GM21786 (cell line): ENCODE measurements at regions not wholly inside any gene's neighbourhood (a gene's known extent, or its start where the extent isn't known, plus 50 kb on each side); places are given as distances from the start of the nearest gene placed in this dataset.
"Not testable (repeated sequence)": the region's sequence is repeated elsewhere in the genome, so short reads cannot be mapped to it uniquely, and the experiment has no call there.

Source experiments
- ATAC-seq: cut with Tn5 transposase; IDR thresholded peaks from one replicate; pipeline ENCODE4 v1.9.1; 2021; ENCODE audit not compliant: unreplicated experiment

DNA sequence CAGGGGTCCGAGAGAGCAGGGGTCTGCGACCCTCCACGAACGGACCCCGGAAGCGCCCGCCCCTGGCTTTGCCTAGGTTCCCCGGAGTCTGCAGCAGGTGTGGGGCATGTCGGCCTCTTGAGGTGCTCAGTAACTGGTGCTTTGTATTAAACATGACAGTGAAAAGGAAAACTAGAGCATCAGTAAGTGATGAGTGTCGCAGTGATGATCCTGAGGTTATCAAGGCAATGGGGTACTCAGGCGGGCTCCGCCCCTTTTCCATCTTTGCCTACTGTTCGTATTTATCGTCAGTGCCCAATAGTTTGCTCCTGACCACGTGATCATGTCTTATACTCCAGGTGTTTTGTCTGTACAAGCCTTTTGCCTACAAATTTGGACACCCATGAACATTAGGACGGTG is 262.4 kb downstream of the ZNF37A start:
- ATAC-seq = peak; percentile 29

DNA sequence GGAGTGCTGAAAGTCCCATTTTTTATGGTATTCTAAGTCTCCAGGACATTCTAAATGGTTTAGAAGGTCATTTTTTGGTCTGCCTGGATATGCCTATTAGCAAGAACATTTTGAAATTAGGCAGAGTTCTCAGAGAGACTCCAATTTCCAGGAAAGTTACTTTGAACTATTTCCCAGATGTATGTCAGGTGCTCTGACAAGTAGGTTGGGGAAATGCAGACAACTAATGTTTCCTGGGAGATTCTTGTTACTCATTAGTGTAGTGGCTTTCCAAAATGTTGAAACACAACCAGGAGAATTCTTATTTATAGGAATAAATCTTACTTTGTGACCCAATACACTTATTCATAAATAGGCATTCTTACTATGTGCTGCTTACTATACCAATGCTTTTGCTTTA is 268.4 kb downstream of the ZNF37A start:
- ATAC-seq = not testable (repeated sequence)

DNA sequence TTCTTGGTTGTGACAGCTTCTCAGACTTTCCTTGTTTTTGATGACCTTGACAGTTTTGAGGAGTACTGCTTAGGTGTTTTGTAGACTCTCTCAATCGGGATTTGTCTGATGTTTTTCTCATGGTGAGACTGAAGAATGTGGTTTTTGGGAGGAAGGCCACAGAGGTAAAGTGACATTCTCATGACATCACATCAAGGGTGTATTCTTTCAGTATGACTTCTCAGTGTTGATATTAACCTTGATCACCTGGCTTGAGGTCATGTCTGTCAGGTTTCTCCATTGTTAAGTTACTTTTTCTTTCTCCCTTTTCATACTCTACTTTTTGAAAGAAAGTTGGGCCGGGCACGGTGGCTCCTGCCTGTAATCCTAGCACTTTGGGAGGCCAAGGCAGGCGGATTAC is 269.9 kb downstream of the ZNF37A start:
- not testable (repeated sequence) for ATAC-seq

DNA sequence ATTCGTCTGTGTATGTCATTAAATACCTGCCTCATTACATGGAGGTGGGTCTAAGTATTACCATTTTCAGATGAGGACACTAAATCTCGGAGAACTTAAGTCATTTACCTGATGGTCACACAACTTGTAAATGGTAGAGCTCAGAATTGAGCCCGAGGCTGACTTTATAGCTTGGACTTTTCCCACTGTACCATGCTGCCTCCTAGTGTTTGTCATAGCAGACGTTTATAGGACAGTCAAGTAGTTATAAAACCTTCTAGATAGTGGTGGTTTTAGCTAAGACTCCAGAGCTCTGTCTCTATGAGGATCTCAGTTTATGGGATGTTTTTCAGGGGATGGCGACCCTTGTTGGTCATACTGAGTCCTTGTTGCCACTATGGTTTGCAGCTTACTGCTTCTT is 271.8 kb downstream of the ZNF37A start:
- ATAC-seq = peak; percentile 71

DNA sequence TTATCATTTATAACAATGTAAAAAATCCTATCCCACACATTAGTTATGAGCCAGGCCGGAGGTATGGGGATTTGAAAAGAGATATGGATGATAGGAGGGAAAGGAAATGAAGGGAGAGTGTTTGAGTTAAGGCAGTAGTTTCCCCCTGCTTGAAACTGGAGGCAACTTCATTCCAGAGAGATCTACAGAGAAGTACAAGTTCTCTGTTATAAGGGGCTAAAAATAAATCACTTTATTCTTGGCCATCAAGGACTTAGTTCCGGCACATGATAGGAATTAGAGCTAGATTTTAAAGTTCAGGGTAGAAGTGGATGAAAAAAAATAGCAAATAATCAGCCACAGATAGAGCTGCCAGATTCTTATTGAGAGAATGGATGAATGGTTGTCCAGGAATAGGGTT is 289.7 kb downstream of the ZNF37A start:
- ATAC-seq = not testable (repeated sequence)

DNA sequence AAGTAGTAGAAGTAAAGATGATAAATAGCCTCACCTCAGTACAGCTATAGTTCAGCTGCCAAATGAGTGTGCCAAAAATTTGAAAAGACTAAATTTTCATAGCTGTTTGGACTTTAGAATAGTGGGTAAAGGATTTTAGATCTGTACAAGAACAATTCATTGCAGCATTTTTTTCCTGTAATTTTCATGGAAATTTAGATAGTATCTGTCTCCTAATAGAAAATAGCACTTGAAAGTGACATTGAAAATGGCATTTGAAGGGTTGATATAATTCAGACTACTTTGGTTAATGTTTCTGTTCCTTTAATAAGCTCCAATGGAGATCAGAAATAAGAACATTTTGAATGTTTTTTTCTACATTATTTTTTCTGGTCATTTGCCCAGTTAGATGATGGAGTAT is 292.7 kb downstream of the ZNF37A start:
- not testable (repeated sequence) for ATAC-seq

DNA sequence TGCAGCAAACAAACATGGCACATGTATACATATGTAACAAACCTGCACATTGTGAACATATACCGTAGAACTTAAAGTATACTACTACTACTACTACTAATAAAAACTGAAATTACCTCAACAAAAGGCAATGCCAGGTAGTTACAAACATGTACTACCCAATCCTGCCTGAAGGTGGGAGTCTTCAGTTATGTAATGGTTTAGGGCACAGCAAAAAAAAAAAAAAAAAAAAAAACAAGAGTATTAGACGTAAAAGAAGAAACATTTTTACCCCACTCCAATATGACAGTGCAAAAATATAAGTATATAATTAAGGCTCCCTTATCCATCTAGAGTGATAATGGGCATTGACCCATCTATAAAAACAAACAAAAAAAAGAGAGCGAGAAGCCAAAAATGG is 296.6 kb downstream of the ZNF37A start:
- not testable (repeated sequence) for ATAC-seq

DNA sequence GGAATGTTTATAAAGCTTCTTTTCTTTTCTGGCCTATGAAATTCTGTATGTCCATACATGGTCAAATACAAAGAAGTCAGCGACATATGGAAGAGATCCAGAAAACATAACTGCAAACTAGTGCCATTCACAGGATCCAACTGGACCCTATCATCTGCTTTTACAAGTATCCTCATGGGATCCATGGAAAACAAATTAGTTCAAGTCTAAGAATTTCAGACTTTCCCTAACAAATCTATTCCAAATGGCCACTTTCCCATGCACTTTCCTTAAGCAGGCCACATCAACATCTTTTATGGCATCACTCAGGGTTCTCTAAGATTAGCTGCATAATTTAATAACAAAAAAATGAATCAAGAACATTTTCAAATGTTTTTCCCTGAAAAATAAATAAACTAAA is 301.3 kb downstream of the ZNF37A start:
- not testable (repeated sequence) for ATAC-seq

DNA sequence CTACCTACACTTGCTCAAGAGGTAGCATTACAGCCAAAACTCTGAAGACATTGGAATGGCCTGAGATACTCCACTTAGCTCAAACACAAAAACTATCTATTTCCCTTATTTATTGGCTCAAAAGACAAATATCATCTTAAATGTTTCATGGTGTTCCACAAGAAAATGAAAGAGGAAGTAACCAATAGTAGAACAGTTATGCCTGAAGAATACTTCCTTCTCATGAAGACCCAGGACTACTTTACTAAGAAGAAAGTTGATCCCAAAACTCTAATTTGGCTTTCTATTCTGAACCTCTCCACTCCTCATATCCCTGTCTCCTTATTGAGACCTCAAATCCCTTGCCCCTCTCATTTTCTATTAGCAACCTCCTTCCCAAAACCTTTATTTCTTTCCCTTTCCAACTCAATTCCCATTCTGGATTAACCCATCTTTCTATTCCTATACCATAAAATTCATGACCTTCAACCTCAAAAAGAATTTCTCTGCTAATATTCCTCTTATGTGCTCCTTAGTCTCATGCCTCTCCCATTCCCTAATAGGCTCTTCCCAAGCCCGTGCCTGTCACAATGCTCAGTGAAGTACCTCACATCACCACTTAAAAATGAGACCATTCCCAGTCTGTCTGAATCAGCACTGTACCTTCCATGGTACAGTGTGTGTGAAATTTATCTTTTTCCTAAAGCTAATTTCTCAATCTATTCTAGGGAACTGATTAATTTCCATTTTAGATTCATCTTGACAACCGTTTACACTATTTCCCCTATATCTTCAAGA is 302.2 kb downstream of the ZNF37A start:
- not testable (repeated sequence) for ATAC-seq

DNA sequence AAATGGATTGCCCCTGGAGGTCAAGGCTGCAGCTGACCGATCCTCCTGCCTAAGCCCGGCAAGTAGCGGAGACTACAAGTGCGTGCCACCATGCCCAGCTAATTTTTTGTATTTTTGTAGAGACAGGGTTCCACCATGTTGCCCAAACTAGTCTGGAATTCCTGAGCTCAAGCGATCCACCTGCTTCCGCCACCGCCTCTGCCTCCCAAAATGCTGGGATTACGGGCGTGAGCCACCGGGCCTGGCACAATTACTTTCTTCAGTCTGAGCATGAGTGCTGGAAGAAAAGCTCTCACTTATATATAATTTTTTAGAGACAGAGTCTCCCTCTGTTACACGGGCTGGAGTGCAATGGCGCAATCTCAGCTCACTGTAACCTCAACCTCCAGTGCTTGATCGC is 307.4 kb downstream of the ZNF37A start:
- ATAC-seq = not testable (repeated sequence)

DNA sequence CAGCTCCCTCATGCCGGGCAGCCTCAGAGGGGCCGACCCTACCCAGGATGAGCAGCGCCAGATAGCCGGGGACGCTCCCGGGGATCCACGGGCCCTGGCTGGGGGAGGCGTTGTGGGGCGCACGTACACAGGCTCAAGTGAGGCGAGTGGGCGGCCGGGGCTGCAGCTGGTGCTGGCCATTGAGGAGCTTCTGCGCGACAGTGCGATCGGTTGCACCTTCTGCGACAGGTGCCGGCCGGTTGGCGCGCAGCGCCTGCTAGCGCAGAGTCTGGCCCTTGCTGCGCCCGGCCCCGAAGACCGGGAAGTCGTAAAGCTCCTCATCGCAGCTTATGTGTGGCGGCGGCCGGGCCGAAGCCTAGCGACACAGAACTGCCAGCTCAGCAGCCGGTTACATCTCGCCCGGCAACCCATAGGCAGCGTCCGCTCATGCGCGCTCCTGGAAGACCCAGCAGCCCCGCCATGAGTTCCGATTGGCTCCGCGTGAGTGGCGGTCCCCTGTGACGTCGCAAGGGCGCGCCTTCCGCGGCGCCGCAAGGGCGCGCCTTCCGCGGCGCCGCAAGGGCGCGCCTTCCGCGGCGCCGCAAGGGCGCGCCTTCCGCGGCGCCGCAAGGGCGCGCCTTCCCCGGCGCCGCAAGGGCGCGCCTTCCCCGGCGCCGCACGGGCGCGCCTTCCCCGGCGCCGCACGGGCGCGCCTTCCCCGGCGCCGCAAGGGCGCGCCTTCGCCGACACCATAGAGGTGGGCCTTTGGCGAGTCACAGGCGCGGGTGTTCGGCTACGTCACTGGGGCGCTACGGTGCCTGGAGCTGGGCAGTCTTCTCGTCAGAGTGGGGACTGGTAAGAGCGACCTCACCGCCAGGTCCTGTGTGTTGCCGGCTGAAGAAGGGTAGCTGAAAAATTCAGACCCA is 308.6 kb downstream of the ZNF37A start:
- ATAC-seq = peak; percentile 99

DNA sequence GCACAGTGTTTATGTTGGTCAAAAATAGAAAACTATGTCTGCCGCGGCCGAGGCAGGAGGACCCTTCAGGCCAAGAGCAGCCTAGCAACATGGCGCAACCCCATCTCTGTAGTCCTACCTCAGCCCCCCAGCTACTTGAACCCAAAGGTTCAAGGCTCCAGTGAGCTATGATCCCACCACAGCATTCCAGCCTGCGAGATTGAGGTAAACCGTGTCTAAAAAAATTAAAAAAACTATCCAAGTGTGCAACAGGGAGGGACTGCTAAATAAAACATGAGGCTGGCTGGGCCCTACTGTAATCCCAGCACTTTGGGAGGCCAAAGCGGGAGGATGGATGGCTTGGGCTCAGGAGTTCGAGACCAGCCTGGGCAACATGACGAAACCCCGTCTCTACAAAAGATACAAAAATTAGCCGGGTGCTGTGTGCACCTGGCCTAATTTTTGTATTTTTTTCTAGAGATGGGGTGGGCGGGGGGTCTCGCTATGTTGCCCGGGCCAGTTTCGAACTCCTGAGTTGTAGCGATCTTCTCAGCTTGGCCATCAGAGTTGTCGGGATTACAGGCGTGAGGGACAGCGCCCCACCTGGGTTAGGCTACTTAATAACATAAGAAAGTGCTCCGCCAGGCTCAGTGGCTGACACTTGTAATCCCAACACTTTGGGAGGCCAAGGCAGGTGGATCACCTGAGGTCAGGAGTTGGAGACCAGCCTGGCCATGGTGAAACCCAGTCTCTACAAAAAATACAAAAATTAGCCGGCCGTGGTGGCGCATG is 309.4 kb downstream of the ZNF37A start:
- not testable (repeated sequence) for ATAC-seq

DNA sequence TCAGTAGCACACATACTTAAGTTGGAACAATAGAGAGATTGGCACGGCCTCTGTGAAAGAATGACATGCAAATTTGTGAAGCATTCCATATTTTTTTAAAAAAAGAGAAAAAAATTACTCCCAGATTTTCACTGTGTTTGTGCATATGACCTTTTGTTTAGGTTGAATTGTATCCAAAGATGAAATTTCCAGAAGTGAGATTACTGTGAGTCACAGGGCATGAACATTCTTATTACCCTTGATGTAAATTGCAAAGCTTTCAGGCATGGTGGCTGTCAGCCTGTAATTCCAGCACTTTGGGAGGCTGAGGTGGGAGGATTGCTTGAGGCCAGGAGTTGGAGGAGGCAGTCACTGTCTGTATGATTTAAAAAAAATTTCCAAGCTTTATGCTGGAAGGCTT is 329.5 kb downstream of the ZNF37A start:
- ATAC-seq = not testable (repeated sequence)

DNA sequence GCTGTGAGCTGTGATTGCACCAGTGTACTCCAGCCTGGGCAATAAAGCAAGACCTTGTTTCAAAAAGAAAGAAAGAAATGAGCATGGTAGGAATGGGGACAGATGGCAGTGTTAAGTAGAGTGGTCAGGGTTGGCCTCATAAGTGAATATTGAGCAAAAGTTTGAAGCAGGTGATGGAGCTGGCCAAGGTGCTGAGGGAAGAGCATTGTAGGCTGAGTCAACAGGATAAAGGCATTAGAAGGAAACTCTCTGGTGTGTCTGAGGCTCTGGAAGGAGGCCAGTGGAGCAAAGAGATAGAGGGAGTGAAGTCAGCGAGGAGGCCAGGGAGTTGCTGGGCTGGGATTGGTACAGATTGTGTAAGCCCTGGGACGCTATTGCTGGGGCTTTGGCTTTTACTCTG is 336.1 kb downstream of the ZNF37A start:
- ATAC-seq = not testable (repeated sequence)

DNA sequence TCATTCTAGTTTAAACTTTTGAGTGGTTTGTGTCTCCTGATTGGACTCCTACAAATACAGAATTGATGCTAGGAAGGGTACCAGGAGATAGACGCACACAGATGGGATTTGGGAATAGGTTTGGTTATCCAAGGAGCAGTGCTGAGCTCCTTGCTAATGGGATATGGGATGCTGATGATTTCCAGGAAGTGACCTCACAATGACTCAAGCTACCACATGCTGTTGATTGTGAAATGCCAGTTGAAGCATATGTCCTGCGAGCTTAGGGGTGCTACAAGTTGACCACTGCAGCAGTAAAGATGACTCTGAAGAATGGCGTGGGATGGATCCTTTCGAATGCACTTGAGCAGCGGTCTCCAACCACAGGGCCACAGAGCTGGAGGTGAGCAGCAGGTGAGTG is 343.2 kb downstream of the ZNF37A start:
- ATAC-seq = not testable (repeated sequence)

DNA sequence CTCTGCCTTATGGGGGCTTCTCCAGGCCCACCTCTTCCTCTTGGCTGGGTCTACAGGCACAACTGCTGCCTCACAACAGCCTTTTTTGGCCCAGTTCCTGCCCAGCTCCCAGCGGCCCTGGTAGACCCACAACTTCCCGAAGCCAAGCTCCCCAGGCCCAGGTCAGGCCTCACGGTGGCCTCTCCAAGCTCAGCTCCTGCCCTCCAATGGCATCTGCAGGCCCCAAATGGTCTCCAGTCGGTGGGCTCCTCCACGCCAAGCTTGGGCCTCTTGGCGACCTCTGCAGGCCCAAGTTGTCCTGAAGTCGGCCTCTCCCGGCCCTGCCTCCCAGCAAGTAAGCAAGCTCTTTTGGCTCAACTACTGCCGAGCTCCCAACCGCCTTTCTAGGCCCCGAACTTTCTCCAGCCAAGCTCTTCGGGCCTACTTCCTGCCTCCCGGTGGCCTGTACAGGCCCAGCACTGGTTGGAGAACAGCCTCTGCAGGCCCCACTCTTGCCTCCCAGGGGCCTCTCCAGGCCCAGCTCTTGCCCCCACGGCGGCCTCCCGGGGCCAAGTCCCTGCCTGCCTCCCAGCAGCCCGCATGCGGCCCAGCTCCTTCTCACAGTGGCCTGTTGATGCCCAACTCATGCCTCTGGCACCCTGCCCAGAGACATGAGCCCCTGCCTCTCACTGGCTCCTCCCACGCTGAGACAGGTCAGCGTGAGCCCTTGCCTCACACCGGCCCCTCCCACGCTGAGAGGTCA is 354.6 kb downstream of the ZNF37A start:
- not testable (repeated sequence) for ATAC-seq

DNA sequence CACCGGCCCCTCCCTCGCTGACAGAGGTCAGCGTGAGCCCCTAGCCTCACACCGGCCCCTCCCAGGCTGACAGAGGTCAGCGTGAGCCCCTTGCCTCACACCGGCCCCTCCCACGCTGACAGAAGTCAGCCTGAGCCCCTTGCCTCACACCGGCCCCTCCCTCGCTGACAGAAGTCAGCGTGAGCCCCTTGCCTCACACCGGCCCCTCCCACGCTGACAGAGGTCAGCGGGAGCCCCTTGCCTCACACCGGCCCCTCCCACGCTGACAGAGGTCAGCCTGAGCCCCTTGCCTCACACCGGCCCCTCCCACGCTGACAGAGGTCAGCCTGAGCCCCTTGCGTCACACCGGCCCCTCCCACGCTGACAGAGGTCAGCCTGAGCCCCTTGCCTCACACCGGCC is 355.5 kb downstream of the ZNF37A start:
- not testable (repeated sequence) for ATAC-seq

DNA sequence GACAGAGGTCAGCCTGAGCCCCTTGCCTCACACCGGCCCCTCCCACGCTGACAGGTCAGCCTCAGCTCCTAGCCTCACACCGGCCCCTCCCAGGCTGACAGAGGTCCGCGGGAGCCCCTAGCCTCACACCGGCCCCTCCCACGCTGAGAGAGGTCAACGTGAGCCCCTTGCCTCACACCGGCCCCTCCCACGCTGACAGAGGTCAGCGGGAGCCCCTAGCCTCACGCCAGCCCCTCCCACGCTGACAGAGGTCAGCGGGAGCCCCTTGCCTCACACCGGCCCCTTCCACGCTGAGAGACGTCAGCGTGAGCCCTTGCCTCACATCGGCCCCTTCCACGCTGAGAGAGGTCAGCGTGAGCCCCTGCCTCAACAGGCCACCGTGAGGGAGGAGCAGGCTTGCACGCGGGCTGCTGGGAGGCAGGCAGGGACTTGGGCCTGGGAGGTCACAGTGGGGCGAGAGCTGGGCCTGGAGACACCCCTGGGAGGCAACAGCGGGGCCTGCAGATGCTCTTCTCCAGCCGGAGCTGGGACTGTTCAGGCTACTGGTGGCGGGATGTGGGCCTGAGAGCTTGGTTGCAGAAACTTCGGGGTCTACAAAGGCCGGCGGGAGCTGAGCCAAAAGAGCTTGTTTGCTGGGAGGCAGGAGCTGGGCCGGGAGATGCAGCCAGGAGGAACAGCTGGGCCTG is 356.4 kb downstream of the ZNF37A start:
- ATAC-seq = not testable (repeated sequence)

DNA sequence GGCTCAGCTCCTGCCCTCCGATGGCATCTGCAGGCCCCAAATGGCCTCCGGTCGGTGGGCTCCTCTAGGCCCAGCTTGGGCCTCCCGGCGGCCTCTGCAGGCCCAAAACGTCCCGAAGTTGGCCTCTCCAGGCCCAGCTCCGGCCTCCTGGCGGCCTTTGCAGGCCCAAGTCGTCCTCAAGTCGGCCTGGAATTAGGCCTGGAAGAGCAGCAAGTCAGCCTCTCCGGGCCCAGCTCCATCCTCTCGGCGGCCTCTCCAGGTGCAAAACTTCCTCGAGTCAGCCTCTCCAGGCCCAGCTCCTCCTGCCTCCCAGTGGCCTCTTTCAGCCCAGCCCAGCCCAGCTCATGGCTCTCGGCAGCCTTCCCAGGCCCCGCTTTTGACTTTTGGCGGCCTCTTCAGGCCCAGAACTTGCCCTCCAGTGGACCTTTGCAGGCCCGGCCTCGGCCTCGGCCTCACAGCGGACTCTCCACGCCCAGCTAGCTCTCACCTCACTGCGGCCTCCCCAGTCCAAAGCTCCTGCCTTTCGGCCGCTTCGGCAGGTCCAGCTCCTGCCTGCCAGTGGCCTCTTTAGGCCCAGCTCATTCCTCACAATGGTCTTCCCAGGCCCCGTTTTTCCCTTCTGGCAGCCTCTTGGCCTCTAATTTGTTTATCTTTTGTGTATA is 357.3 kb downstream of the ZNF37A start:
- not testable (repeated sequence) for ATAC-seq
